ENCODE measurements at regions not wholly inside any gene's neighbourhood (a gene's known extent, or its start where the extent isn't known, plus 50 kb on each side); places are given as distances from the start of the nearest gene placed in this dataset.
A peak's percentile ranks its signal among the peaks of the same experiment; 100 is the strongest.

- CTCF ChIA-PET (ENCODE audit: low intra/inter-chr PET ratio, low total read pairs), result no interaction called here
- H3K9ac ChIP-seq (ENCODE audit: insufficient read depth, low read depth, low read length), result no peak overlapping the region
- FAIRE-seq (no peak), ATAC-seq (peak; percentile 54; the same call in 1 of the 3 replicates), DNase-seq (ENCODE audit: low spot score) (no peak)
- no TSS peak for BruUV-seq (replicated peaks)
- intact Hi-C loops (cut with micrococcal nuclease; ENCODE audit: unreplicated experiment), result no loop called here
- in situ Hi-C loops (cut with HindIII; ENCODE audit: extremely low pct_ligation_motif_present, low pct_unique_long_range_greater_than_20kb), result loop anchor here (10.0 kb wide), 1 partner anchor 222 kb away; no protein-coding TSS in a partner anchor
- no peaks in the 10 kb centered on the region for H3K27me3 ChIP-seq (ENCODE audit: control insufficient read depth in 1 of 2, insufficient read depth in 2 of 2, low read length in 2 of 2)
- WGBS (ENCODE audit: low lambda C conversion rate), result 1% methylated on average over 5 of the region's 6 CpGs
- H3K27ac ChIP-seq (ENCODE audit: extremely low read length, insufficient read depth, low read length), result no peak overlapping the region
- POLR2A ChIA-PET, result no interaction called here
- TF ChIP-seq STAG1 (CRISPR knock-in tag; IDR thresholded peaks at IDR 0.05) (peak; percentile 22; the same call in 1 of the 2 replicates), ZSCAN9 (CRISPR knock-in tag; IDR thresholded peaks at IDR 0.05; ENCODE audit: borderline replicate concordance) (no peak)
- no peaks in the 10 kb centered on the region for H4K20me1 ChIP-seq (ENCODE audit: insufficient read depth, low read length)
- H3K79me2 ChIP-seq (ENCODE audit: insufficient read depth, low read length), result no peaks in the 10 kb centered on the region
- no peaks in the 10 kb centered on the region for H3K9me3 ChIP-seq (ENCODE audit: low read length)
- H3K4me2 ChIP-seq (ENCODE audit: low read depth, low read length), result no peak overlapping the region
- H3K4me3 ChIP-seq (replicated peaks in 1 of 3; ENCODE audit: insufficient read depth in 1 of 3, low read depth in 2 of 3, low read length in 3 of 3), result no peak overlapping the region
- H3K36me3 ChIP-seq (replicated peaks in 1 of 2; ENCODE audit: control insufficient read depth in 1 of 2, insufficient read depth in 2 of 2, low read length in 2 of 2), result no peaks in the 10 kb centered on the region
- no peak overlapping the region for H2AFZ ChIP-seq (ENCODE audit: low read length)
- no peaks in the 10 kb centered on the region for H3K4me1 ChIP-seq (ENCODE audit: insufficient read depth, low read length)
These were observed 442.1 kb downstream of the CENPC start for GRCh38 chr4:67103001-67103747.

- CTCF ChIA-PET (ENCODE audit: low intra/inter-chr PET ratio, low total read pairs), result no interaction called here
- BruUV-seq (replicated peaks), result no TSS peak
- no peak for FAIRE-seq
These were observed 443.7 kb downstream of the CENPC start for GRCh38 chr4:67101612-67102011.

More at GRCh38 chr4:67101612-67102011, 443.7 kb downstream of the CENPC start:
- in situ Hi-C loops (cut with HindIII; ENCODE audit: extremely low pct_ligation_motif_present, low pct_unique_long_range_greater_than_20kb), result loop anchor here (10.0 kb wide), 1 partner anchor 223 kb away; no protein-coding TSS in a partner anchor
- POLR2A ChIA-PET, result no interaction called here
- H3K27me3 ChIP-seq (ENCODE audit: control insufficient read depth in 1 of 2, insufficient read depth in 2 of 2, low read length in 2 of 2), result no peaks in the 10 kb centered on the region
- DNase-seq (ENCODE audit: low spot score) (no peak), ATAC-seq (no peak)
- H2AFZ ChIP-seq (ENCODE audit: low read length), result no peak overlapping the region
- no peak overlapping the region for H3K4me3 ChIP-seq (replicated peaks in 1 of 3; ENCODE audit: insufficient read depth in 1 of 3, low read depth in 2 of 3, low read length in 3 of 3)
- no peaks in the 10 kb centered on the region for H3K79me2 ChIP-seq (ENCODE audit: insufficient read depth, low read length)
- H3K27ac ChIP-seq (ENCODE audit: extremely low read length, insufficient read depth, low read length), result no peak overlapping the region
- no peak overlapping the region for H3K9ac ChIP-seq (ENCODE audit: insufficient read depth, low read depth, low read length)
- no peaks in the 10 kb centered on the region for H3K4me1 ChIP-seq (ENCODE audit: insufficient read depth, low read length)
- H3K9me3 ChIP-seq (ENCODE audit: low read length), result no peaks in the 10 kb centered on the region
- H4K20me1 ChIP-seq (ENCODE audit: insufficient read depth, low read length), result no peaks in the 10 kb centered on the region
- no peaks in the 10 kb centered on the region for H3K36me3 ChIP-seq (replicated peaks in 1 of 2; ENCODE audit: control insufficient read depth in 1 of 2, insufficient read depth in 2 of 2, low read length in 2 of 2)
- intact Hi-C loops (cut with micrococcal nuclease; ENCODE audit: unreplicated experiment), result no loop called here
- no peak overlapping the region for H3K4me2 ChIP-seq (ENCODE audit: low read depth, low read length)
- TF ChIP-seq ZNF121 (CRISPR knock-in tag; IDR thresholded peaks at IDR 0.05), result no peak
- TF ChIP-seq ZZZ3 (CRISPR knock-in tag; IDR thresholded peaks at IDR 0.05; ENCODE audit: borderline replicate concordance), result no peak
- no peak for TF ChIP-seq ZNF619 (CRISPR knock-in tag; IDR thresholded peaks at IDR 0.05)
- no peak for TF ChIP-seq MLXIP (CRISPR knock-in tag; IDR thresholded peaks at IDR 0.05; ENCODE audit: borderline replicate concordance)
- no peak for TF ChIP-seq GRHL1 (CRISPR knock-in tag; conservative IDR thresholded peaks at IDR 0.05)
- no peak for TF ChIP-seq ISX (CRISPR knock-in tag; conservative IDR thresholded peaks at IDR 0.05)
- no peak for TF ChIP-seq MED13 (CRISPR knock-in tag; IDR thresholded peaks at IDR 0.05)
- TF ChIP-seq HDAC2 (CRISPR knock-in tag; IDR thresholded peaks at IDR 0.05), result no peak
- no peak for TF ChIP-seq ZBTB7A (CRISPR knock-in tag; IDR thresholded peaks at IDR 0.05)

Data from HepG2 (cell line).